OCI-LY7 (cell line): ENCODE measurements at regions not wholly inside any gene's neighbourhood (a gene's known extent, or its start where the extent isn't known, plus 50 kb on each side); places are given as distances from the start of the nearest gene placed in this dataset.

ENCODE experiments used
- BruUV-seq: library from RNA; stranded (reverse); fragments of 400-500 nt; replicated peaks from 2 replicates; lab custom pipeline; 2021; lab: Mats Ljungman, UMichigan
- CTCF ChIA-PET: fragments of 300-600 bp; sonication (Branson Sonifier 250); formaldehyde crosslinking; loops from one replicate; lab custom pipeline; 2022; ENCODE audit warnings: antibody characterized with exemption; ENCODE audit not compliant: unreplicated experiment; lab: Charles Lee
- POLR2A ChIA-PET: fragments of 300-600 bp; sonication (Branson Sonifier 250); formaldehyde crosslinking; loops from one replicate; lab custom pipeline; 2022; ENCODE audit warnings: antibody characterized with exemption; lab: Charles Lee
- DNase-seq: peaks from one replicate; pipeline ENCODE4 v3.0.0-alpha.2; 2015; ENCODE audit warnings: low spot score
- H2AFZ ChIP-seq: fragments of 200-600 bp; sonication (generic), shearing (Covaris generic); 2 replicates; pipeline ENCODE4 v1.6.1; 2014; ENCODE audit warnings: mild to moderate bottlenecking, antibody characterized with exemption, low read length, moderate library complexity
- H3K27ac ChIP-seq: fragments of 200-600 bp; sonication (generic); 2 replicates; pipeline ENCODE4 v1.5.1; 2014; ENCODE audit warnings: mixed run types, low read depth, mild to moderate bottlenecking, moderate library complexity, low read length, inconsistent platforms; ENCODE audit not compliant: poor library complexity, severe bottlenecking
- H3K36me3 ChIP-seq: fragments of 200-600 bp; sonication (generic); 2 replicates; pipeline ENCODE4 v1.6.1; 2014; ENCODE audit warnings: mild to moderate bottlenecking, antibody characterized with exemption, low read length, moderate library complexity, mixed read lengths; ENCODE audit not compliant: insufficient read depth
- H3K4me1 ChIP-seq: fragments of 200-600 bp; sonication (generic); 2 replicates; pipeline ENCODE4 v1.5.1; 2014; ENCODE audit warnings: mild to moderate bottlenecking, low read length; ENCODE audit not compliant: insufficient read depth, poor library complexity, severe bottlenecking
- H3K4me2 ChIP-seq: fragments of 200-600 bp; sonication (generic); 2 replicates; pipeline ENCODE4 v1.6.1; 2014; ENCODE audit warnings: mild to moderate bottlenecking, low read length
- H3K4me3 ChIP-seq: fragments of 200-600 bp; sonication (generic); 2 replicates; pipeline ENCODE4 v1.5.1; 2014; ENCODE audit warnings: mild to moderate bottlenecking, low read depth, low read length; ENCODE audit not compliant: poor library complexity, severe bottlenecking
- H3K79me2 ChIP-seq: fragments of 200-600 bp; sonication (generic); 2 replicates; pipeline ENCODE4 v1.6.1; 2016; ENCODE audit warnings: low read depth, mild to moderate bottlenecking, low read length, moderate library complexity, mixed read lengths; ENCODE audit not compliant: insufficient read depth
- H3K9me2 ChIP-seq: fragments of 200-600 bp; sonication (generic); 2 replicates; pipeline ENCODE4 v1.6.1; 2016; ENCODE audit warnings: mild to moderate bottlenecking, low read length, mixed read lengths; ENCODE audit not compliant: insufficient read depth
- H3K9me3 ChIP-seq: fragments of 200-600 bp; sonication (generic); 2 replicates; pipeline ENCODE4 v1.6.1; 2014; ENCODE audit warnings: mild to moderate bottlenecking, mixed run types, low read length, mixed read lengths
- H4K20me1 ChIP-seq: fragments of 200-600 bp; sonication (generic); 2 replicates; pipeline ENCODE4 v1.6.1; 2014; ENCODE audit warnings: mild to moderate bottlenecking, antibody characterized with exemption, low read length, moderate library complexity, mixed read lengths; ENCODE audit not compliant: insufficient read depth
- EZH2phosphoT487 ChIP-seq: fragments of 200-600 bp; sonication (generic); IDR thresholded peaks from 2 replicates; pipeline ENCODE4 v1.6.1; 2018; ENCODE audit warnings: low read depth, borderline replicate concordance, mild to moderate bottlenecking, mixed run types, antibody characterized with exemption, low read length, moderate library complexity, mixed read lengths
- intact Hi-C: fragments of 100-400 bp; cut with micrococcal nuclease; formaldehyde crosslinking; loops from one replicate; pipeline ENCODE4 v1.10.0; 2022; ENCODE audit not compliant: unreplicated experiment
- TF ChIP-seq, protein P1 (sequence below): fragments of 200-600 bp; sonication (generic); conservative IDR thresholded peaks from 2 replicates; pipeline ENCODE4 v1.5.1; 2014; ENCODE audit warnings: mild to moderate bottlenecking, antibody characterized with exemption, low read length, moderate library complexity, mixed read lengths

DNA sequence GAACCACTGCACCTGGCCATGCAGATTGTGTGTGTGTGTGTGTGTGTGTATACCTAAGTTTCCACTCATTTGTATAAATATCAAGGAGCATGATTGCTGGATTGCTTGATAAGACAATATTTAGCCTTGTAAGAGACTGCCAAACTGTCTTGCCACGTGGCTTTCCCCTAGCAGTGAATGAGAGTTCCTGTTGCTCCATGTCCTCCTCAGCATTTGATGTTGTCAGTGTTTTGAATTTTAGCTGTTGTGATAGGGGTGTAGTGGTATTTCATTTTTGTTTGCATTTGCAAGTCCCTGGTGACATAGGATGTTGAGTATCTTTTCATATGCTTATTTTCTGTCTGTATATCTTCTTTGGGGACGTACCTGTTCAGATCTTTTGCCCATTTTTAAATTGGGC is 99.0 kb upstream of the ZNF536 start:
- Histone ChIP-seq H4K20me1 (no peaks in the 10 kb centered on the region), H3K4me2 (no peak overlapping the region), H3K4me1 (no peaks in the 10 kb centered on the region), H3K36me3 (no peaks in the 10 kb centered on the region), H3K9me2 (no peaks in the 10 kb centered on the region), H3K4me3 (no peak overlapping the region), H3K27ac (no peak overlapping the region), H3K79me2 (no peaks in the 10 kb centered on the region), H2AFZ (no peak overlapping the region), H3K9me3 (no peaks in the 10 kb centered on the region)
- DNase-seq = no peak
- BruUV-seq = no TSS peak
- ChIA-PET CTCF (no interaction called here), POLR2A (no interaction called here)
- intact Hi-C loops = no loop called here
- no peak for TF ChIP-seq EZH2phosphoT487
- TF ChIP-seq, protein P1, sequence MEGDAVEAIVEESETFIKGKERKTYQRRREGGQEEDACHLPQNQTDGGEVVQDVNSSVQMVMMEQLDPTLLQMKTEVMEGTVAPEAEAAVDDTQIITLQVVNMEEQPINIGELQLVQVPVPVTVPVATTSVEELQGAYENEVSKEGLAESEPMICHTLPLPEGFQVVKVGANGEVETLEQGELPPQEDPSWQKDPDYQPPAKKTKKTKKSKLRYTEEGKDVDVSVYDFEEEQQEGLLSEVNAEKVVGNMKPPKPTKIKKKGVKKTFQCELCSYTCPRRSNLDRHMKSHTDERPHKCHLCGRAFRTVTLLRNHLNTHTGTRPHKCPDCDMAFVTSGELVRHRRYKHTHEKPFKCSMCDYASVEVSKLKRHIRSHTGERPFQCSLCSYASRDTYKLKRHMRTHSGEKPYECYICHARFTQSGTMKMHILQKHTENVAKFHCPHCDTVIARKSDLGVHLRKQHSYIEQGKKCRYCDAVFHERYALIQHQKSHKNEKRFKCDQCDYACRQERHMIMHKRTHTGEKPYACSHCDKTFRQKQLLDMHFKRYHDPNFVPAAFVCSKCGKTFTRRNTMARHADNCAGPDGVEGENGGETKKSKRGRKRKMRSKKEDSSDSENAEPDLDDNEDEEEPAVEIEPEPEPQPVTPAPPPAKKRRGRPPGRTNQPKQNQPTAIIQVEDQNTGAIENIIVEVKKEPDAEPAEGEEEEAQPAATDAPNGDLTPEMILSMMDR = no peak

GRCh38 chr19:30274987-30275386 is 97.2 kb upstream of the ZNF536 start:
- no peaks in the 10 kb centered on the region for H3K9me2 ChIP-seq
- no peaks in the 10 kb centered on the region for H3K4me1 ChIP-seq
- DNase-seq = no peak
- H3K4me2 ChIP-seq = no peak overlapping the region
- no peaks in the 10 kb centered on the region for H3K79me2 ChIP-seq
- no peak overlapping the region for H3K4me3 ChIP-seq
- H4K20me1 ChIP-seq = no peaks in the 10 kb centered on the region
- H3K36me3 ChIP-seq = no peaks in the 10 kb centered on the region
- TF ChIP-seq EZH2phosphoT487 = no peak
- TF ChIP-seq, protein P1 = no peak
- no peak overlapping the region for H2AFZ ChIP-seq
- no peaks in the 10 kb centered on the region for H3K9me3 ChIP-seq
- no TSS peak for BruUV-seq
- no peak overlapping the region for H3K27ac ChIP-seq
- ChIA-PET POLR2A (interaction anchor here (0.5 kb wide), 1 partner anchor 1465 kb away, joined by 3 read pairs; no protein-coding TSS in a partner anchor), CTCF (no interaction called here)
- intact Hi-C loops = no loop called here

GRCh38 chr19:30276011-30276882 is 95.9 kb upstream of the ZNF536 start:
- CTCF ChIA-PET = no interaction called here
- POLR2A ChIA-PET = interaction anchor here (0.6 kb wide), 1 partner anchor 407 kb away, joined by 3 read pairs; no protein-coding TSS in a partner anchor
- H3K4me1 ChIP-seq = no peaks in the 10 kb centered on the region
- intact Hi-C loops = no loop called here
- no peak overlapping the region for H2AFZ ChIP-seq
- no peak for TF ChIP-seq EZH2phosphoT487
- TF ChIP-seq, protein P1 = no peak
- H3K36me3 ChIP-seq = no peaks in the 10 kb centered on the region
- no peaks in the 10 kb centered on the region for H4K20me1 ChIP-seq
- H3K79me2 ChIP-seq = no peaks in the 10 kb centered on the region
- no peak overlapping the region for H3K4me2 ChIP-seq
- no TSS peak for BruUV-seq
- H3K9me3 ChIP-seq = no peaks in the 10 kb centered on the region
- H3K4me3 ChIP-seq = no peak overlapping the region
- no peak for DNase-seq
- no peaks in the 10 kb centered on the region for H3K9me2 ChIP-seq
- H3K27ac ChIP-seq = no peak overlapping the region
